CD4-positive, alpha-beta T cell (primary cell): ENCODE measurements at regions not wholly inside any gene's neighbourhood (a gene's known extent, or its start where the extent isn't known, plus 50 kb on each side); places are given as distances from the start of the nearest gene placed in this dataset.

ENCODE experiments used
- ATAC-seq: fragments of 200-7000 bp; cut with Tn5 transposase; one replicate; pipeline ENCODE4 v1.10.0; 2022; ENCODE audit warnings: mild to moderate bottlenecking; ENCODE audit not compliant: poor library complexity
- CTCF ChIA-PET: fragments of 350-600 bp; sonication (Branson Sonifier 250); formaldehyde crosslinking; loops from one replicate; lab custom pipeline; 2021; ENCODE audit warnings: antibody characterized with exemption, inconsistent platforms; lab: Charles Lee
- POLR2A ChIA-PET: fragments of 350-600 bp; sonication (Branson Sonifier 250); formaldehyde crosslinking; loops from one replicate; lab custom pipeline; 2021; ENCODE audit warnings: antibody characterized with exemption, inconsistent platforms; lab: Charles Lee
- DNase-seq, 14 experiments: peaks; one replicate each; pipeline ENCODE4 v3.0.0-alpha.2; 2013 to 2020; ENCODE audit warnings: mixed read lengths in 2 of 14
- H3K27ac ChIP-seq, 2 donors: one replicate each; pipeline versions ENCODE4 v1.5.1 to v1.7.0; 2013; ENCODE audit warnings: low read length in 2 of 2, low read depth in 1 of 2, mild to moderate bottlenecking in 1 of 2
- H3K27me3 ChIP-seq, 2 experiments: 1 replicate in 1 of 2; 2 replicates in 1 of 2; pipeline versions ENCODE4 v1.6.1 to v1.7.0; 2013; ENCODE audit warnings: low read length in 2 of 2, control low read depth in 1 of 2, mild to moderate bottlenecking in 1 of 2, moderate library complexity in 1 of 2; ENCODE audit not compliant: insufficient read depth in 2 of 2, control insufficient read depth in 1 of 2
- H3K36me3 ChIP-seq: one replicate; pipeline ENCODE4 v1.6.1; 2013; ENCODE audit warnings: low read length, control low read depth; ENCODE audit not compliant: insufficient read depth
- H3K4me1 ChIP-seq: one replicate; pipeline ENCODE4 v1.6.1; 2013; ENCODE audit warnings: low read length, control low read depth; ENCODE audit not compliant: insufficient read depth
- H3K4me3 ChIP-seq: one replicate; pipeline ENCODE4 v1.5.1; 2013; ENCODE audit warnings: mild to moderate bottlenecking, low read length, moderate library complexity
- H3K9me3 ChIP-seq, 2 experiments: 1 replicate in 1 of 2; 2 replicates in 1 of 2; pipeline versions ENCODE4 v1.6.1 to v1.7.0; 2013; ENCODE audit warnings: low read length in 2 of 2, mild to moderate bottlenecking in 2 of 2, control low read depth in 1 of 2, moderate library complexity in 1 of 2; ENCODE audit not compliant: control insufficient read depth in 1 of 2, insufficient read depth in 1 of 2
- H3K27ac Mint-ChIP-seq: one replicate; pipeline ENCODE4 v1.8.0; 2020; ENCODE audit warnings: mixed read lengths
- H3K27me3 Mint-ChIP-seq: one replicate; pipeline ENCODE4 v1.8.0; 2021; ENCODE audit warnings: mixed read lengths
- H3K36me3 Mint-ChIP-seq: one replicate; pipeline ENCODE4 v1.8.0; 2021; ENCODE audit warnings: low read depth, mixed read lengths
- H3K4me1 Mint-ChIP-seq: one replicate; pipeline ENCODE4 v1.8.0; 2021; ENCODE audit warnings: low read depth, mixed read lengths
- H3K4me3 Mint-ChIP-seq: one replicate; pipeline ENCODE4 v1.8.0; 2020; ENCODE audit warnings: mild to moderate bottlenecking, mixed read lengths
- H3K9me3 Mint-ChIP-seq: one replicate; pipeline ENCODE4 v1.8.0; 2020; ENCODE audit warnings: mixed read lengths
- CTCF ChIP-seq: fragments of 200-600 bp; IDR thresholded peaks from one replicate; pipeline ENCODE4 v1.8.0; 2022; ENCODE audit warnings: antibody characterized with exemption, mild to moderate bottlenecking
- intact Hi-C, 2 experiments: fragments of 100-400 bp; cut with DNase I in 1 of 2; cut with micrococcal nuclease in 1 of 2; formaldehyde crosslinking; loops; one replicate each; pipeline versions ENCODE4 v1.15.1 to v1.9.0; 2023 to 2025; cut with DNase I, micrococcal nuclease

- Histone ChIP-seq H3K27ac (no peak overlapping the region), H3K4me3 (no peak overlapping the region), H3K4me1 (no peaks in the 10 kb centered on the region), H3K36me3 (no peaks in the 10 kb centered on the region), H3K27me3 (no peaks in the 10 kb centered on the region), H3K9me3 (no peaks in the 10 kb centered on the region)
- Mint-ChIP-seq H3K4me3 (no peak overlapping the region), H3K4me1 (no peaks in the 10 kb centered on the region), H3K27ac (no peak overlapping the region), H3K27me3 (no peaks in the 10 kb centered on the region), H3K9me3 (no peaks in the 10 kb centered on the region), H3K36me3 (no peaks in the 10 kb centered on the region)
- ChIA-PET POLR2A (no interaction called here), CTCF (no interaction called here)
- no peak for TF ChIP-seq CTCF
- DNase-seq: no peak
- intact Hi-C loops: no loop called here
- no peak for ATAC-seq
These were observed 671.9 kb downstream of the NR2F1-AS1 start for GRCh38 chr5:92908952-92909601.

- Histone ChIP-seq H3K27me3 (no peaks in the 10 kb centered on the region), H3K9me3 (no peaks in the 10 kb centered on the region), H3K27ac (no peak overlapping the region), H3K4me3 (no peak overlapping the region), H3K4me1 (no peaks in the 10 kb centered on the region), H3K36me3 (no peaks in the 10 kb centered on the region)
- POLR2A ChIA-PET: no interaction called here
- no peak for DNase-seq
- Mint-ChIP-seq H3K4me3 (no peak overlapping the region), H3K4me1 (no peaks in the 10 kb centered on the region), H3K36me3 (no peaks in the 10 kb centered on the region), H3K27me3 (no peaks in the 10 kb centered on the region), H3K27ac (no peak overlapping the region), H3K9me3 (no peaks in the 10 kb centered on the region)
- intact Hi-C loops: no loop called here
- CTCF ChIA-PET: no interaction called here
- no peak for TF ChIP-seq CTCF
- no peak for ATAC-seq
These were observed 672.9 kb downstream of the NR2F1-AS1 start for GRCh38 chr5:92907938-92908606.

GRCh38 chr5:92906798-92907376, 674.1 kb downstream of the NR2F1-AS1 start:
- TF ChIP-seq CTCF: no peak
- intact Hi-C loops: no loop called here
- Histone ChIP-seq H3K4me1 (no peaks in the 10 kb centered on the region), H3K27me3 (no peaks in the 10 kb centered on the region), H3K9me3 (no peaks in the 10 kb centered on the region), H3K27ac (no peak overlapping the region), H3K36me3 (no peaks in the 10 kb centered on the region), H3K4me3 (no peak overlapping the region)
- ChIA-PET CTCF (interaction anchor here (0.7 kb wide), 1 partner anchor 1071 kb away, joined by 4 read pairs; no protein-coding TSS in a partner anchor), POLR2A (no interaction called here)
- Mint-ChIP-seq H3K27me3 (no peaks in the 10 kb centered on the region), H3K4me3 (no peak overlapping the region), H3K4me1 (no peaks in the 10 kb centered on the region), H3K9me3 (no peaks in the 10 kb centered on the region), H3K27ac (no peak overlapping the region), H3K36me3 (no peaks in the 10 kb centered on the region)
- ATAC-seq (no peak), DNase-seq (no peak)
